A172 (cell line): ENCODE measurements at regions not wholly inside any gene's neighbourhood (a gene's known extent, or its start where the extent isn't known, plus 50 kb on each side); places are given as distances from the start of the nearest gene placed in this dataset.

Experiments
- DNase-seq: peaks from one replicate; pipeline ENCODE4 v3.0.0-alpha.2; 2015; ENCODE audit warnings: low spot score

DNA sequence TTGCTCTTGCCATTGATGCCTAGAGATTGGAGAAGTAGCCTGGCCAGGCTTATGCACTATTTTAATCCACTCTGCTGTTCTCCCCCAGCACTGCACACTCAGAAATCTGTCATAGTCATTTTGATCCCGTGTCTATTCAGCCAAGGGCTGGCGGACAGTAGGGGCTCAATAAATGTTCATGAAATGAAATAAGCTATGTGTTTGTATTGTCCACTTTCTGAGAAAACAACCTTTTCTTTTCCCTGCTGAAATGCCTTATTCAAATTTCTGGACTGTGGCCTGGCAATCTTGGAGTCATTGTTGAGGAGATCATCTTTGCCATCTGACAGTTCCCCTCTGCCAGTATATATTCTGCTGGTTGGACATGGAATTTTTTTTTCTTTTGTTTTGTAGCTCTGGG, 550.4 kb upstream of the MAP3K7 start:
- DNase-seq, result no peak

DNA sequence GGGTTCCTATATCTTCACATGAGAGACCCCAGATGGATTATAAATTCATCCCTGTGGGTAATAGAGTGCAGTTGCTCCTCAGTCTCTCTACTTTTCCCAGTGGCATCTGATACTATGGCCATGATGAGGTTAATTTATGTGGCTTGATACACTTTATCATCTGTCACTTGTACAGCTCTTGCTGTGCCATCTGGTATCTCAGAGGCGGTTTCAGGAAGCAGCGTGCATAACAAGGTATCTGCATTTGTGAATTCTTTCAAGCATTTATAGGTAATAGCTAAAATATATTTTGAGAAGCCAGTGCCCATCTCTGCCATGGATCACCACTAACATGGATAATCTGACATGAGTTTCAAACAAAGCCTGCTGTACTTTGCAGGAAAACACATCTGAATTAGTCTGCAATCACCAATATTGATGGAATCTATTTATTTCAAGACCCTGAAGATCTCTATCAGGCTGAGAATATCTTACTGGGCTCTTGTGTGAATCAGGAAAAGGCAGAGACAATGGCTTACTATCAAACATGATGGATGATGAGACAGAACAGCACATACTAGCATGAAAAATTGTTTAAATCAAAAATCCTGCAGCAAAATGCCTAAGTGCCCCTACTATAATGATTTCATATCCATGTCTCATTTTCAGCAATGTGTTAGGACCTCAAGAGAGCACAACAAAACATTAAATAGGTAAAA, 548.7 kb upstream of the MAP3K7 start:
- DNase-seq, result no peak

DNA sequence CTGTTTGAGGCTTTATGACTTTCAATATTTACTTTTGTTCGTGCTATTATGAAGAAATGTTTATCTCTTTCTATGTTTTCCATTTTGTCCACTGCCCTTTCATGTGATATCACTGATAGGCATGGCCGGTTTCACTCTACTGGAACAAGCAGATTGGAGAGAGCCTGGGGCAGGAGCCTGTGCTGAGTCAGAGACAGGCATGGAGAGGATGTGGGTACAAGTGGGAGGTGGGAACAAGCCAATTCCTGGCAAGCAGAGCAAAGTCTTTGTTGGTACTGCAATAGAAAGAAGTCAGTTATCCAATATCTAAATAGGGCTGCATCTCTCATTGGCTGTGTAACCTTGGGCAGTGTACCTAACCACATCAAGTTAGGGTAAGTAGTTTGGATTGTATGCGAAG, 545.6 kb upstream of the MAP3K7 start:
- DNase-seq, result peak; percentile 16

DNA sequence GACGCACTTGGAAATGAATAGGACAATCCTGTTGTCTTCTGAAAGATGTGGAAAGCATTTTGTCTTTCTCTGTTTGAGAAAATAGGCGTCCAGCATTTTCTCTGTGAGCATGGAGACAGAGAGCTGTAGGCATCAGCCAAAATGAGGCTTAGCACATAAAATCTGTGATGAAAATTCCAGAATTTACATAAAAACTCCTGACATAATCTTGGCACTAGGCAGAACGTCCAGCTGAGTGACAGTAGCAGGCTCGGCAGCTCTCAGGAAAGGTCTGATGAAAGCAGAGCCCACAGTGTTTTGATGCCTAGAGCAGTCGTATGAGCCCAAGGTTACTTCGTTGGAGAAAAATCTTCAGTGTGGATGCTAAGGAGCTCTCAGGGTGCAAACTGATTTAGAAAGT, 543.3 kb upstream of the MAP3K7 start:
- no peak for DNase-seq

DNA sequence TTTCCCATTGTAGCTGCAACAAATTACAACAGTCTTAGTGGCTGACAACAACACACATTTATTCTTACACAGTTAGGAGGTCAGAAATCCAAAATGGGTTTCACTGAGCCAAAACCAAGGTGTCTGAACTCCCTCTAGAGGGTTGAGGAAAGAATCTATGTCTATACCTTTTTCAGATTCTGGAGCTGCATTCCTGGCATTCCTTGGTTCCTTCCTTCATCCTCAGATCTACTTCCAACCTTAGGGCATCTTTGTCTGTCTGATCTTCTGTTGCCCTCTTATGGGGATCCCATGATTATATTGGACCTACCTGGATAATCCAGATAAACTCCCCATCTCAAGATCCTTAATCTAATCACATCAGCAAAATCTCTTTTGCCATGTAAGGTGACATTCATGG, 540.9 kb upstream of the MAP3K7 start:
- DNase-seq, result no peak

DNA sequence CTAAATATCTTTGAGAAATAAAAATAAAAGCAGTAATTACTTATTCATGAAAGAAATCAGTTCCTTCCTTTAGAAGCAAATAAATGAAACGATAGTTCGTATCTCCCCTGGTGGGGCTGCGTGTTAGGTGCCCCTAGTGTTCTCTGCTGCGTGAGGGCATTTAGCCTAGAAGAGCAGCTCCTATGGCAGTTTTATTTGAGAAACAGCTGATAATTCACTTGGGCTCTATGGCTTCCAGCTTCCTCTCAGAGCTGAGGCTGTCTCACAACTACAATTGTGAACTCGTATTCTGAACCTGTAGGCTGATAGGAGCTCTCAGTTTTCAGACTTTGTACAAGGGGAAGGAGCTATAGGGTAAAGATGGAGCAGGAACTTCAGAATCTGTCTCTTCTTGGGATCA, 540.0 kb upstream of the MAP3K7 start:
- no peak for DNase-seq

DNA sequence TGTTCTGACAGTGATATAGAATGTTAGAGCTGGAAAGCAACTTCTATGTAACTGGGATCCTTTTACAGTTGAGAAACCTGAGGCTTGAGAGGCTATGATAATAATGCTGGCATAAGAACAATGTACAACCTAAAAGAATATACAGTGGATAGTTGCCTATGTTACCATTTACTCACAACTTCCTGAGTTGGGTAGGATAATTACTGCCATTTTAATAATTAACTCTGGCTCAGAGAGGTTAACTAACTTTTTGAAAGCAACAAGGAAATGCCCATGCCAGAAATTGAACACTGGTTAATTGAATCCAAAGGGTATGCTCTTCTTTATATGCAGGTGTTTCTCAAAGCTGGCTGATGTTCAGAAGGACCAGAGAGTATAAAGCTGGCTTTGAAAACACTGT, 530.7 kb upstream of the MAP3K7 start:
- DNase-seq, result no peak

DNA sequence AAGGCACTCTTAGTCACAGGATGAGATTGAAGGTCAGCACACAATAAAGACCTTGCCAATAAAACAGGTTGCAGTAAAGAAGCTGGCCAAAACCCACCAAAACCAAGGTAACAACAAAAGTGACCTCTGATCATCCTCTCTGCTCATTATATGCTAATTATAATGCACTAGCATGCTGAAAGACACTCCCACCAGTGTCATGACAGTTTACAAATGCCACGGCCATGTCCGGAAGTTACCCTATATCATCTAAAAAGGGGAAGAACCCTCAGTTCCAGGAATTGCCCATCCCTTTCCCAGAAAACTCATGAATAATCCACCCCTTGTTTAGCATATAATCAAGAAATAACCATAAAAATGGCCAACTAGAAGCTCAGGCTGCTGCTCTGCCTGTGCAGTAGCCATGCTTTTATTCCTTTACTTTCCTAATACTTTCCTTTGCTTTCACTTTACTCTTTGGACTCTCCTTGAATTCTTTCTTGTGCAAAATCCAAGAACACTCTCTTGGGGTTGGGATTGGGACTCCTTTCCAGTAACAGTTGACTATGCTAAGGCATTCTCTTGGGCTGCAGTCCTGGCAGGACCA, 527.3 kb upstream of the MAP3K7 start:
- DNase-seq, result no peak

DNA sequence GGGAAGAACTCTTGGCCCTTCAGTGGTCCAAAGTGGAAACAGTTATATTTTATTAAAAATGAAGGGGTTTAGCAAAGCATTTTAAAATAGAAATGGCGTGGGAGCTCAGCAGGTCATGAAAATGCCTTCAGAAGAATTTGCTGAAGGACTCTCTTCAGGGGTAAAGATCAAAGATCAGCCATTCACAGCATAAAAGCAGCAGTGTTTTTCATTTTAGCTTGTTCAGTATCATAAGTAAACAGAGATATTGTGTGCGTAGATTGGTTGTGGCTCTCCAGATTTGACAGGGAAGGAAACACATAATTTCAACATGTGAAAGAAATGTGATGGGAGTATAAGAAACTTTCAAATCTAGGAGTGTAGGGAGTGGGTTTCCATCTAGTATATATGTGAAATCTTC, 519.2 kb upstream of the MAP3K7 start:
- DNase-seq, result no peak

DNA sequence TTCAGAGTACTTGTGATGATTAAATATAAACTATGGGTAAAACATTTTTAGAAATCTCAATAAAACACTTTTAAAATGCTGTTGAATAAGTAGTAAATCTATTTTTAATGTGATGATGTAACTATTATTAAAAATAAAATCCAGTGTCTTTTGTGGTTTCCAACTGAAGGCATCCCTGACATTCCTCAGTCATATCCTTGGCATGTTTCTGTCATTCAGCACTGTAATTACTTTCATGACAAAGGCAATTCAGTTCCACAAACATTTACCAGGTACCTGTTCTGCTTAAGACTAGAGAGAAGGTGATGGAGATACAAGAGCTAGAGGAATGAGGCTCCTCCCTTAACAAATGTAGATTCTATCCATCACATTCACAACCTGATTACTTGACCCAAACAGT, 518.7 kb upstream of the MAP3K7 start:
- DNase-seq, result no peak

DNA sequence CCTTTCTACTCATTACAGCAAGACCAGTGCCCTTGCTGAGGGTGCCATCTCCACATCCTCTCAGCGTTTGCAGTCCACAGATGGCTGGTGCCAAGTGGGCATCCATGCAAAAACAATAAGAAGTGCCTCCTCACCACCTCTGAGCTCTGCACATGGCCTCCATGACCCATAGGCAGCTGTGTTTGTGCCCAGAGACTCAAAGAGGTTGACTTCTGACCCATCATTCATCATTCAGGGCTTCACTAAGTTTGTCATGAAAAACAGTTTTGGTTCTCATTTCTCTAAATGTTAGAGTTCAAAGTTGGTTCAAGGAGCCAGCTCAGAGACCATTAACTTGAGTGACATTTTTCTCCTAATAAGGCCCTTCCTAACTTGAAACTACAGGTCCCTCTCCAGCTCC, 512.6 kb upstream of the MAP3K7 start:
- no peak for DNase-seq

DNA sequence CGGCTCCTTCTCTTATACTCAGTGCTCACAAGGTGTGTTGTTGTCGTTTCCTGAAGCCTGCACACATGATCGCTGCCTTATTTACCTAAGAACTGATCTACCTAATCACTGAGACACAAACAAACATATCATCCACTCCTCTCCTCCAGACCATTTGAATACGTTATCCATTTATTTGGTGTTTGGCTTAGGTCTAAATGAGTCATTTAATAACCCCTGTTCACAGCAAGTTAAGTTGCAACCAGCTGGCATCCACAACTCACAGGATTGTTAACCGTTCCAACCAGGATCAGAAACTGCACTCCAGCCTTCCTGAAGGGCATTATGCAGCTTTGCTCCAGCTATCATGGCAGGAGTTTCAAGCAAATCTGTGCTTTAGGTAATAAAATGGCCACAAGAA, 511.1 kb upstream of the MAP3K7 start:
- DNase-seq, result no peak

DNA sequence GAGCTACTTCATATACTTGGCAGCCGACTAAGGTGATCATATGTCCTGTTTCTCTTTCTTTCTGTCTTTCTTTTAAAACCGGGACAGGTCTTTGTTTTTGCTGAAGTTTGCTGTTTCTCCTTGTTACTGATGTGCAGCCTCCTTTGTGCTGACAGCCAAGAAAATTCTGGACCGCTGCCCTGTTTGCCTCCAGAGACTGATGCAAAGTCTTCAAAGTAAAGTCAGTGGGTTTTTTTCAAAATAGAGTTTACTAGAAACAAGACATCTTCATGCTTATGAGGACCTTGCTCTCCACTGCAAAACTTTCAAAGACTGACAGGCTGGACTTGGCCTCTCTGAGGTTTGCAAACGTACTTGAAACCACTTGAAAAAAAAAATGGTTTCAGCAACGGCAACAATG, 510.5 kb upstream of the MAP3K7 start:
- no peak for DNase-seq

DNA sequence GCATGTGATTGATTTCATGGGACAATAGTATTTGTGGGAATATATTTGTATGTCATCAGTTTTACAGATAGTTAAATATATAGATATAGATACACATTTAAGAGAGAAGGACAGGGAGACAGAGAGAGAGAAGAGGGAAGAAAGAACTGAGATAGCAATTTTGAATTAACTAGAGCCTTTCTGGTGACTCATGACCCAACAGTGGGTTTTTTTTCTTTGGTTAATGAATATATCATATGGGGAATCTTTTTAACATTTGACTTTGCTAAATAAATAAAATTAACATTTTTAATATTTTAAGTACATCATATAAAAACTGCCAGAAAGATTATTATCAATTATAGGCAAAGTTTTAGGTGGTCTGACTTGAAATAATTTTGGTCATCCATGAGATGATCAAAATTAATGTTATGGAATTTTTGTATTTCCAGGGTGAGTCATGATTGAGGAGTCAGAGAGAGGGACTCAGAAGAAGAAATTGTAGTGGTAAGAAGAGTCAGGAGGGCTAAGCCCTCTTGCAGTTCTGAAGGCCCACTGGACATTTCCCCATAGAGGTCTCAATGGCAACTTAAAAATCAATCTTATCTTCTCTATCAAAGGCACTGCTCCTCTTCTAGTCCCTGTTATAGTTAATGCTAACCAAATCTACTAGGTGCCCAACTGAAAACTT, 508.1 kb upstream of the MAP3K7 start:
- DNase-seq, result no peak

DNA sequence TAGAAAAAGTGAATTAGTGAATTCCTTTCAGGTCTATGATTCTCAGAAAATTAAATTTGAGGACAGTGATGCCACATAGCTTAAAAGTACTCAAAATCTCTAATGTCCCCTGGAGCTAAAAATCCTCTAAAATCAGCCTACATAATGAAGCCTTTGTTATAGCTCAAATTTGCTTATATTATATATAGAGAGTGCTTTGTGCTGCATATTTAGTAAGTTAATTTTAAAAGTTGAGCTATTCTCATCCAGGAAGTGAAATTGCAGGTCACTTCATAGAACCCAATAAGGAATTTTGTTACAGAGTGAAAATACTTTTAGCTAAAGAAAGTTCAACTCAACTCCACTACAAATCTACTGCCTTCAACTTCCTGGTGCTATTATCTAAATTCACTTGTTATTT, 507.5 kb upstream of the MAP3K7 start:
- no peak for DNase-seq

DNA sequence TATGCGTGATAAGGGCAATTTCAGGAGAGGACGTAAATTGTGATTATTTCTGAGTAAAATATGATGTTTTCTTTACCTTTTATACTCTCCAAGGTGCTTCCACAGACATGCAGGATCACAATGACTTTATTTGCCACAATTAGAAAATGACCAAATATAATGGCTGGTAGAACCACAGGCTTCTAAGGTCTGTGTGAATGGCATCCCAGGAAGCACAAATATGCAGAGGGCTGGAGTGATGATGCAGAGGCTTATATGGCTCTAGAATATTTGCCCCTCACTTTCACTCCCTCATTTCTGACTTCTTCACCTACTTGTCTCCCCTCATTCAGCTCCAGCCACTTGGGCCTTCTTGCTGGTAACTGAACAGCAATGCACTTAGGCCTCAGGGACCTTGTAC, 502.1 kb upstream of the MAP3K7 start:
- no peak for DNase-seq

DNA sequence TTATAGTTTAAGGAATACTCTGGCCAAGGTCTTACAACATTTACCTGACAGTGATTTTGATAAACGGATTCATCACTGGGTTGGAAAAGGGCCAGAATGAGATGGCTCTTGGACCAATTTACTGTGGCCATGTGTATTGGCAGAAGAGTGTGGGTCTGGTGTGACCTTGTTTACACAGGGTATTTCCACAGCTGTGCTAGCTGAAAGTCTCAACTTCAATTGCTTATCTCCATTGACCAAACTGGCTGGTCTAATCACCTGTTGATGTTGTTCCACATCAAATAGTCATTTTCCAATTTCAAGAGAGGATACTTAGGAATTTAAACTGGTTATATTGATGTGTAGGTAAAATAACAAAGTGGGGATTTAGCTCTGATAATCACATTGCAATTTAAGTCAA, 501.6 kb upstream of the MAP3K7 start:
- DNase-seq, result no peak

DNA sequence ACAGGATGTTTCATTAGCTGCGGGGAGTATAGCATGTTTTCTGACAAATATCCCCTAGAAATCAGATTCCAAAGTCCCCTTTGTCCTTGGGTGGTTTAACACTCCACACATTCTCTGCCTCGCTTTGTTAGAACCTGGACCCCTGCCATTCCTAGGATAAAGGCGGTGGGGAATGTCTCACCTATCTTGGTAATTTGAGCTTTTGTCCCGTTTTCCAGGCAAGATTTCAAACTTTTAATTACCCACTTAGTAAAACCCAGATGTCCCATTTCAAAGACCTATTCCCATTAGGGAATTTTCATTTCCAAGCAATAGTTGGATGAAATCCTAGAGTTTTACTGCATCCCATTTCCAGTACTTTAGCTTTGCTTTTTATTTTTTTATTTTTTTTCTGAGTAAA, 501.0 kb upstream of the MAP3K7 start:
- DNase-seq, result no peak

DNA sequence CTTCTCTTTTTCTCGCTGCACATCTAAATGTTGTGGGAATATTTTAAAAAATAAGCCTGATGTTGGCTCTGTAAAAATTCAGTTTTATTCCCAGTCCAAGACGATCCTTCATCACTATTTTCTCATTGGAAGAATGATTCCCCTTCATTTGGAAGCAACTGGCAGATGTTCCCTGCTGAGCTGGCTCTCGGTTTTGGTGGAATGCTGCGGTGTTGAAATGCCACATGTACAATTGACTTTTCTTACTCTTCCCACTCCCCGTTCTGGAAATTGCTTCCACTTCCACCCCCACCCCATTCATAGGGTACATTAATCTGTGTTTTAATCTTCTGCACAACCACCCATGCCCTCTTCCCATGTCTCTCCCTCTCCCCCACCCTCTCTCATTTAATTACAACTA, 496.3 kb upstream of the MAP3K7 start:
- DNase-seq, result no peak

DNA sequence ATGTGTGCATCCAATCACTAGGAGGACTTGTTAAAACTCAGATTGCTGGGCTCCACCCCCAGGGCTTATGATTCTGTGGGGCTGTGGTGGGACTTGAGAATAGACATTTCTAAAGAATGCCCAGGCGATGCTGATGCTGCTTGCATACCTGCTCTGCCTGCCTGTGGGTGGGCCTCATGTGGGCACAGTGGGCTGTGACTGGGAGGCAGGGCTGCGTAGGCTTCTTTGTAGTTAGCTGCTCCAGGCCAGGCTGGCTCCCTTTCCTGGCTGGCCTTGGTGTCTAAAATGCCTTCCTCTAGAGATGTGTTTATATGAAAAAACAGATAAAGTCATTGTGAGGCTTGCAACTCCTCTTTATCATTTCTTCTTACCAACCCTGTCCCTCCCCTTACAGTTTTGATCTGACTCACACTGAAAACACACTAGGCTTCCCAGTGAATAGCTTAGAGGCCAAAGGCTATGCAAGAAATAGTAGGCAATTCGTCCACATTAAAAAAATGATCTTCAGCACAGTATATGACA, 495.5 kb upstream of the MAP3K7 start:
- peak; percentile 6 for DNase-seq

DNA sequence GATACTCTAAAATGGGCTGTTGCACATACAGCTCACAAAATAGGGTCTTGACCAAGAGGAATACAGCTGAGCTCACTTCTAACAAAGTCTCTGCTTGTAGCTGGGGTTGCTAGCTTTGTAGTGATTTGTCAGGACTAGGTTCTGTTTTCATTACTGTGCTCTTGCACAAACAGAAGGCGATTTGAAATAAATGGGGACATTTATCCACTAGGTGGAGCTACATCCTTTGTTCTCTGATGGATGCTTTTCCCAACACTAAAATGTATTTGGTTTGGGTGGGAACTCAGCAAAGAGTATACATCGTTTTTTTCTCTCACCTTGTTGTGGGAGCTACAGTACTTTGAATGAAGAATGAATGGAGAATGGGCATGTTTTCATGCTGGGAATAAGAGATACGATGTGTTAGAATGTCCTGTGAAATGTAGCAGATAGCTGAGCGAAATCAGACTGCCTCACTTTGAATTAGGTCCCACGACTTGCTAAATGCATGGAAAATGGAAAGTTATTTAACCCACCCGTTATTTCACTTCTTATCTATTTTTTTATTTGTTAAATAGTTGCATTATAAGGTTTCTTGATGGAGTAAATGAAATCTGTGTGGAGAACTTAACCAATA, 494.7 kb upstream of the MAP3K7 start:
- DNase-seq, result peak; percentile 23

DNA sequence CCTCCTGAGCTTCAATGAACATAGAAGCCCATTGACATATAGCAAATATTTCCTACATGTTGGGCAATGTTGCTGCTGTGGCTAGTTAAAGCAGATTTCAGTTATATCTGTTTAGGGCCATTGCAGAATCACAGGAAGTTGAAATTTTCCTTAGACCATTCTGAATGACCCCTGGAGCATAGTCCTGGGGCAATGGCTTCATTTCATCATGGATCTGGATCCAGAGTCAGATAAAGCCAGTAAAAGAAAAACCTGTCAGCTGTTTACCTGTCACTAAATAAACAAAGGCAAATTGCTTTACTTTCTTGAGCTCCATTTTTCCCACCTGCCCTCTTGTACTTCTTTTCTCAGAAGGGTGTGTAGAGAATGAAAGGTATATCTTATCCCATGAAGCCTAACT, 494.0 kb upstream of the MAP3K7 start:
- no peak for DNase-seq

DNA sequence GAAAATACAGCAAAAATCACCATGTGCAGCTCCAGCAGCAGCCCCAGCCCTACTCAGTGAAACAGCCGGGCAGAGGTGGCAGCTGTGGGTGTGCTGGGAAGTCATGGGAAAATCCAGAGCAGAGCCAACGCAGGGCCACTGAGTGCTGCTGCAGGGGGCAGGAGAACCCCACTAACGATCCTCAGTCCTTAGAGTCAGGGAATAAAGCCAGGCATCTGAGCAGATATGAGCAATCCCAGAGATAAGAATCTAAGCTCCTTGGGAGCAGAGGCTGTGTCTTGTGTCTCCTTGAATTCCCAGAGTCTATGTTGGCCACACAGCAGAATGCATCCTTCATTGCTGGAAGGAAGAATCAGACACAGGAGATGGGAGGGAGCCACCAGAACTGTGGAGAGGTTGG, 493.1 kb upstream of the MAP3K7 start:
- no peak for DNase-seq
